A549 (cell line): ENCODE measurements at regions not wholly inside any gene's neighbourhood (a gene's known extent, or its start where the extent isn't known, plus 50 kb on each side); places are given as distances from the start of the nearest gene placed in this dataset.
"Not testable (repeated sequence)": the region's sequence is repeated elsewhere in the genome, so short reads cannot be mapped to it uniquely, and the experiment has no call there.

Experiments
- BHLHE40 ChIP-seq: IDR thresholded peaks from 2 replicates; pipeline ENCODE4 v1.6.1; 2012; ENCODE audit warnings: low read depth, low read length, inconsistent platforms
- CHD4 ChIP-seq: fragments of 200-600 bp; sonication (generic); IDR thresholded peaks from 2 replicates; pipeline ENCODE4 v1.6.1; 2016; ENCODE audit warnings: antibody characterized with exemption, mild to moderate bottlenecking, borderline replicate concordance
- CTCF ChIP-seq: fragments of >200 bp; sonication (Bioruptor Twin); formaldehyde crosslinking; IDR thresholded peaks from 3 replicates; pipeline ENCODE4 v1.5.1; 2016
- EHF ChIP-seq: fragments of 250-450 bp; sonication (Bioruptor Pico); IDR thresholded peaks from 2 replicates; pipeline ENCODE4 v1.5.0; 2020; ENCODE audit warnings: mild to moderate bottlenecking
- EHMT2 ChIP-seq: fragments of 200-600 bp; sonication (generic); IDR thresholded peaks from 2 replicates; pipeline ENCODE4 v1.6.1; 2016; ENCODE audit warnings: antibody characterized with exemption, low read depth, mild to moderate bottlenecking, moderate library complexity
- ELK1 ChIP-seq: fragments of 150-350 bp; IDR thresholded peaks from 2 replicates; pipeline ENCODE4 v1.6.1; 2014; ENCODE audit warnings: low read depth, mild to moderate bottlenecking, low read length
- EP300 ChIP-seq, 2 experiments: fragments of >200 bp; sonication (Bioruptor Twin); formaldehyde crosslinking; IDR thresholded peaks; 2 replicates in 1 of 2; 3 replicates in 1 of 2; pipeline ENCODE4 v1.6.1; 2016 to 2017
- ESRRA ChIP-seq: fragments of 150-350 bp; IDR thresholded peaks from 2 replicates; pipeline ENCODE4 v1.6.1; 2014; ENCODE audit warnings: mild to moderate bottlenecking, low read length, borderline replicate concordance
- GATA3 ChIP-seq: IDR thresholded peaks from 2 replicates; pipeline ENCODE4 v1.6.1; 2012; ENCODE audit warnings: borderline replicate concordance
- KDM1A ChIP-seq: fragments of 200-600 bp; sonication (generic); IDR thresholded peaks from 2 replicates; pipeline ENCODE4 v1.6.1; 2016; ENCODE audit warnings: low read depth, mild to moderate bottlenecking
- POLR2A ChIP-seq: IDR thresholded peaks from 2 replicates; pipeline ENCODE4 v1.6.1; 2012; ENCODE audit warnings: mild to moderate bottlenecking, low read length
- SMC3 ChIP-seq: fragments of >200 bp; sonication (Bioruptor Twin); formaldehyde crosslinking; IDR thresholded peaks from 3 replicates; pipeline ENCODE4 v1.6.1; 2018; ENCODE audit warnings: inconsistent platforms
- TP53 ChIP-seq: fragments of 250-450 bp; sonication (Bioruptor Pico); IDR thresholded peaks from 2 replicates; pipeline ENCODE4 v1.5.0; 2021; ENCODE audit warnings: mild to moderate bottlenecking, moderate library complexity
- USF2 ChIP-seq: fragments of 450-650 bp; IDR thresholded peaks from 2 replicates; pipeline ENCODE4 v1.6.1; 2014; ENCODE audit warnings: antibody characterized with exemption

GRCh38 chr14:54033285-54033684 lies 76.7 kb upstream of the BMP4 start:
- not testable (repeated sequence) for TF ChIP-seq POLR2A; KDM1A; GATA3; SMC3; ESRRA; USF2; EP300 (IDR thresholded peaks at IDR 0.05); EHF (CRISPR knock-in tag); CHD4; CTCF; ELK1; EHMT2; BHLHE40; TP53 (CRISPR knock-in tag)
